Mesothelial cell of epicardium (in vitro differentiated cells): ENCODE measurements at regions not wholly inside any gene's neighbourhood (a gene's known extent, or its start where the extent isn't known, plus 50 kb on each side); places are given as distances from the start of the nearest gene placed in this dataset.

Experiments
- DNase-seq, 2 experiments: peaks; one replicate each; pipeline ENCODE4 v3.0.0; 2021; ENCODE audit warnings: low spot score in 2 of 2; ENCODE audit not compliant: unreplicated experiment in 2 of 2
- H3K27ac Mint-ChIP-seq: 2 replicates; pipeline ENCODE4 v1.8.0; 2021; ENCODE audit warnings: mixed read lengths
- H3K27me3 Mint-ChIP-seq: 2 replicates; pipeline ENCODE4 v1.8.0; 2021; ENCODE audit warnings: low read depth, mixed read lengths
- H3K36me3 Mint-ChIP-seq: 2 replicates; pipeline ENCODE4 v1.8.0; 2021; ENCODE audit warnings: mixed read lengths
- H3K4me1 Mint-ChIP-seq: 2 replicates; pipeline ENCODE4 v1.8.0; 2021; ENCODE audit warnings: mixed read lengths
- H3K4me3 Mint-ChIP-seq: 2 replicates; pipeline ENCODE4 v1.8.0; 2021; ENCODE audit warnings: mild to moderate bottlenecking, moderate library complexity, mixed read lengths
- H3K9me3 Mint-ChIP-seq: 2 replicates; pipeline ENCODE4 v1.8.0; 2021; ENCODE audit warnings: mixed read lengths
- CTCF ChIP-seq: fragments of 200-600 bp; sonication (generic); IDR thresholded peaks from one replicate; pipeline ENCODE4 v1.5.0; 2021; ENCODE audit warnings: antibody characterized with exemption; ENCODE audit not compliant: unreplicated experiment

DNA sequence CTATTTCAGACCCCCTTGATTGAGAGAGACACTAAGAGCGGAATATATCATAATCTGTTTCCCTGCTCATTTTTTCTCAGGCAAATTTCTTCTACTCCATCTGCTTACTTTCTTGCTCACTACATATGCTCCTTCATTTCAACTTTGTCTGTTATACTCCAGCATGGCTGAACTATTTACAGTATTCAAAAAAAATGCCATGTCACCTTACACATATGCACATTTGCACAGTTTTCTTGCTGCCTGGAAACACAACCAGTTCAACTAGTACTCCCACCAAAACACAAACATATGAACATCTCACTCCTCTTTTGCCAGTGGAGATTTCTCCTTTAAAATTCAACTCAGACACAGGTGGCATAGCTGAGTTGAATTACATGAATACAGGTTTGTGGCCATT lies 1142.1 kb upstream of the CADM2 start:
- H3K9me3 Mint-ChIP-seq: peaks cover 6% of the 10 kb centered on the region
- H3K4me1 Mint-ChIP-seq: no peaks in the 10 kb centered on the region
- no peaks in the 10 kb centered on the region for H3K36me3 Mint-ChIP-seq
- no peaks in the 10 kb centered on the region for H3K27me3 Mint-ChIP-seq
- H3K4me3 Mint-ChIP-seq: no peak overlapping the region
- H3K27ac Mint-ChIP-seq: no peak overlapping the region
- TF ChIP-seq CTCF: no peak
- DNase-seq: no peak

DNA sequence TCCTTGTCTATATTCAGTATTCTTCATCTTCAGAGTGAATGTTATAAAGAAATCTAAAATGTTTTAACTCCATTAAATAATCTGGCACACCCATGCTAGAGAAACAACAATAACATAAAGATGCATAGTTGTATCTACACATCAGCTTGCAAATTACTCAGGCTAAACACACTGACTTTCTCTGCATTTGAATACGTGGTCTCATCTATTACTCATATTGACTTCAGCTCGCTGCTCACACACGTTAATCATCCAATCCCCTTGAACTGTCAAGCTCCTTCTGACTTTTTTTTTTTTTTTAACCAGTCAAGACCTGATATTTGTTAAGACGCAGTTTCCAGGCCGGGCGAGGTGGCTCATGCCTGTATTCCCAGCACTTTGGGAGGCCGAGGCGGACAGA lies 1137.3 kb upstream of the CADM2 start:
- no peak for DNase-seq
- Mint-ChIP-seq H3K9me3 (no peaks in the 10 kb centered on the region), H3K36me3 (no peaks in the 10 kb centered on the region), H3K27ac (no peak overlapping the region), H3K27me3 (peaks cover 2% of the 10 kb centered on the region), H3K4me3 (no peak overlapping the region), H3K4me1 (no peaks in the 10 kb centered on the region)
- no peak for TF ChIP-seq CTCF

- H3K4me1 Mint-ChIP-seq: no peaks in the 10 kb centered on the region
- H3K36me3 Mint-ChIP-seq: no peaks in the 10 kb centered on the region
- H3K9me3 Mint-ChIP-seq: no peaks in the 10 kb centered on the region
- no peak overlapping the region for H3K27ac Mint-ChIP-seq
- no peak overlapping the region for H3K4me3 Mint-ChIP-seq
- DNase-seq: no peak
- H3K27me3 Mint-ChIP-seq: peaks cover 2% of the 10 kb centered on the region
- no peak for TF ChIP-seq CTCF
Observed at GRCh38 chr3:83823095-83823494, 1135.7 kb upstream of the CADM2 start.

DNA sequence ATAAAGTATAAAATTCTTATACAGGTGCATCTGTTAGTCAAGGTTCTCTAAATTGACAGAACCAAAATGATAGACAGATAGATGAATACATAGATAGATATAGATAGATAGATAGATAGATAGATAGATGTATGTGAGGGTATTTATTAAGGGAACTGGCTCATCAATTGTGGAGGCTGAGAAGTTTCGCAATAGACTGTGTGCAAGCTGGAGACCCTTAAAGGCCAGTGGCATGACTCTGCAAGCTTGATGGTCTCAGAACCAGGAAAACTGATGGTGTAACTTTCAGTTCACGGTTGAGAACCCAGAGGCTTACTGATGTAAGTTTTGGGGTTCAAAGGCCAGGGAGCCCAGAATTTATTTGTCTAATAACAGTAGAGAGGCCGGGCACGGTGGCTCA lies 1123.7 kb upstream of the CADM2 start:
- H3K27me3 Mint-ChIP-seq: no peaks in the 10 kb centered on the region
- TF ChIP-seq CTCF: no peak

DNA sequence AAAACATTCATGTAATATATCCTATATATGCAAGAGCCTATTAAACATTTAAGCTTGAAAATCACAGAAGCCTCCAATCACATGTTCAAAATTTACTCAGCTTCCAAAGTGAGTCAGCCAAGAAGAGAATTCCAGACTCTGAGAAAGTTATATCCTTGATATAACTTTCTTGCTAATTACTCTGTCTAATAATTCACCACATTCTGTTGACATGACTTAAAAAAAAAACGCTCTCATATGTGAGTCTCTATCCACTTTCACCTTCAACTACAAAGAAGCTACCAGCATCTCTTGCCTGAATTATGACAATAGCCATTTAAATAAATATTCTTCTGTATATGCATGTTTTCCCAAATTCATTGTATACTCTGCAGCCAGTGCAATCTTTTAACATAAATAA lies 1116.3 kb upstream of the CADM2 start:
- no peak for TF ChIP-seq CTCF
- H3K4me3 Mint-ChIP-seq: no peak overlapping the region
- H3K36me3 Mint-ChIP-seq: no peaks in the 10 kb centered on the region
- H3K27ac Mint-ChIP-seq: no peak overlapping the region
- H3K9me3 Mint-ChIP-seq: peaks cover 4% of the 10 kb centered on the region
- no peaks in the 10 kb centered on the region for H3K4me1 Mint-ChIP-seq
- no peaks in the 10 kb centered on the region for H3K27me3 Mint-ChIP-seq
- DNase-seq: no peak

More for the DNA sequence above, 1123.7 kb upstream of the CADM2 start:
- DNase-seq: no peak
- Mint-ChIP-seq H3K4me1 (no peaks in the 10 kb centered on the region), H3K36me3 (no peaks in the 10 kb centered on the region), H3K27ac (no peak overlapping the region), H3K4me3 (no peak overlapping the region), H3K9me3 (peaks cover 17% of the 10 kb centered on the region)

DNA sequence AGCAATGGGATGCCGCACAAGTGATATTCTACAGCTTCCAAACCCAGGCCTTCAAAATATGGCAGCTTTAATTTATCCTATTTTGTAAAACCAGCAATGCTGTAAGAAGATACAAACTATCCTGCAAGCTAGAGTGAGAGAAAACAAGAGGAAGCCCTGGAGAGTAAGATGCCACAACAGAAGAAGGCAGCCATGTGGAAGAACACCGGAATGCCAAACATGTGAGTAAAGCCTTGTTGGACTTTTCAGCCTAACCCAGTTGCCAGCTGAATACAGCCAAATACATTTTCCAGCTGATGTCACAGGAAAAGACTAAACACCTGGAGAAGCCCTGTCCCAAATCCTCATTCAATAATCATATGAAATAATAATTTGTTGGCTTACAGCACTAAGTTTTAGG lies 1115.1 kb upstream of the CADM2 start:
- Mint-ChIP-seq H3K27ac (no peak overlapping the region), H3K9me3 (peaks cover 1% of the 10 kb centered on the region), H3K4me3 (no peak overlapping the region), H3K4me1 (no peaks in the 10 kb centered on the region), H3K27me3 (no peaks in the 10 kb centered on the region), H3K36me3 (no peaks in the 10 kb centered on the region)
- TF ChIP-seq CTCF: no peak
- DNase-seq: no peak
